ENCODE measurements at regions not wholly inside any gene's neighbourhood (a gene's known extent, or its start where the extent isn't known, plus 50 kb on each side); places are given as distances from the start of the nearest gene placed in this dataset.
"Not testable (repeated sequence)": the region's sequence is repeated elsewhere in the genome, so short reads cannot be mapped to it uniquely, and the experiment has no call there.

DNA sequence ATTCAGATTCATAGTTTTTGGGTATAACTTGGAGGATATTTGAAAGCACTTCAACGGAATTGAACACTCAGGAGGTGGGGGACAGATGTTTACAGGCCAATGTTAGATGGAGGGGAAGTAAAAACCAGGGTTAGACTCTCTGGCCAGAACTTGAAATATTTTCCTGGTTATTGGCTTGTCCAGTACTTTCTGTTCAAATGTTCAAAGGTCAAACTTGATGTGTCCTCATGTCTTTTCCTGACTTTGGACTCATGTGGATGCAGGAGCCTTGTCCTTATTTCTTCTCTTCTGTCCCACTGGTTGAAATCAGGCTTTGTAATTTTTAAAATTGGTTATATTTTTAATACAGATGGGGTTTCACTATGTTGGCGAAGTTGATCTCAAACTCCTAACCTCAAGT lies 2148.5 kb upstream of the RAG2 start:
- not testable (repeated sequence) for TF ChIP-seq POLR2A (IDR thresholded peaks at IDR 0.05; ENCODE audit: low read depth, low read length); TAF1 (IDR thresholded peaks at IDR 0.05; ENCODE audit: borderline replicate concordance, low read depth, low read length)
